Osteoblast (primary cell): ENCODE measurements at regions not wholly inside any gene's neighbourhood (a gene's known extent, or its start where the extent isn't known, plus 50 kb on each side); places are given as distances from the start of the nearest gene placed in this dataset.

Source experiments
- DNase-seq: peaks from one replicate; pipeline ENCODE4 v3.0.0; 2011; ENCODE audit warnings: low spot score, mixed read lengths; ENCODE audit not compliant: insufficient read length; ENCODE audit errors: missing footprints
- H2AFZ ChIP-seq: 2 replicates; pipeline ENCODE4 v1.6.0; 2011; ENCODE audit warnings: mild to moderate bottlenecking, low read length
- H3K27ac ChIP-seq: 2 replicates; pipeline ENCODE4 v1.5.1; 2011; ENCODE audit warnings: mild to moderate bottlenecking, low read depth, low read length, moderate library complexity
- H3K27me3 ChIP-seq: 2 replicates; pipeline ENCODE4 v1.6.0; 2012; ENCODE audit warnings: mild to moderate bottlenecking, control low read depth, inconsistent platforms, low read length, moderate library complexity; ENCODE audit not compliant: insufficient read depth
- H3K36me3 ChIP-seq: 2 replicates; pipeline ENCODE4 v1.5.1; 2011; ENCODE audit warnings: mild to moderate bottlenecking, low read length, control low read depth, moderate library complexity; ENCODE audit not compliant: insufficient read depth
- H3K4me1 ChIP-seq: 2 replicates; pipeline ENCODE4 v1.5.1; 2011; ENCODE audit warnings: mild to moderate bottlenecking, low read length, control low read depth, moderate library complexity; ENCODE audit not compliant: insufficient read depth
- H3K4me2 ChIP-seq: 2 replicates; pipeline ENCODE4 v1.6.0; 2011; ENCODE audit warnings: mild to moderate bottlenecking, low read length; ENCODE audit not compliant: insufficient read depth
- H3K4me3 ChIP-seq: fragments of 200-600 bp; sonication (generic); 3 replicates; pipeline ENCODE4 v1.5.1; 2012; ENCODE audit warnings: mild to moderate bottlenecking, low read length, inconsistent platforms; ENCODE audit not compliant: insufficient read depth
- H3K79me2 ChIP-seq: 2 replicates; pipeline ENCODE4 v1.6.0; 2012; ENCODE audit warnings: mild to moderate bottlenecking, low read length, control low read depth, inconsistent platforms; ENCODE audit not compliant: insufficient read depth
- H3K9me3 ChIP-seq: 2 replicates; pipeline ENCODE4 v1.5.1; 2011; ENCODE audit warnings: low read depth, low read length, control low read depth
- H4K20me1 ChIP-seq: 2 replicates; pipeline ENCODE4 v1.6.0; 2012; ENCODE audit warnings: mild to moderate bottlenecking, low read length, control low read depth; ENCODE audit not compliant: insufficient read depth
- CTCF ChIP-seq: IDR thresholded peaks from 2 replicates; pipeline ENCODE4 v1.5.1; 2011; ENCODE audit warnings: mild to moderate bottlenecking, low read depth, low read length, moderate library complexity; ENCODE audit errors: extremely low read depth

- Histone ChIP-seq H3K4me1 (peaks cover 4% of the 10 kb centered on the region), H3K79me2 (no peaks in the 10 kb centered on the region), H3K9me3 (no peaks in the 10 kb centered on the region), H3K27me3 (no peaks in the 10 kb centered on the region), H3K4me3 (no peak overlapping the region), H4K20me1 (no peaks in the 10 kb centered on the region), H3K27ac (no peak overlapping the region), H2AFZ (no peak overlapping the region), H3K36me3 (no peaks in the 10 kb centered on the region), H3K4me2 (no peak overlapping the region)
- TF ChIP-seq CTCF = no peak
- no peak for DNase-seq
Observed at GRCh38 chr5:155983954-155984353, 343.0 kb upstream of the SGCD start.

- Histone ChIP-seq H3K79me2 (no peaks in the 10 kb centered on the region), H2AFZ (peak overlapping the region; percentile 1), H3K4me3 (no peak overlapping the region), H4K20me1 (no peaks in the 10 kb centered on the region), H3K9me3 (no peaks in the 10 kb centered on the region), H3K36me3 (no peaks in the 10 kb centered on the region), H3K27me3 (no peaks in the 10 kb centered on the region), H3K4me1 (peaks cover 4% of the 10 kb centered on the region), H3K4me2 (no peak overlapping the region), H3K27ac (no peak overlapping the region)
- DNase-seq = no peak
- no peak for TF ChIP-seq CTCF
Observed at GRCh38 chr5:155987265-155987810, 339.6 kb upstream of the SGCD start.

GRCh38 chr5:155989879-155990278 is 337.1 kb upstream of the SGCD start:
- DNase-seq = no peak

GRCh38 chr5:155996123-155996522 is 330.8 kb upstream of the SGCD start:
- no peak overlapping the region for H3K4me3 ChIP-seq
- no peaks in the 10 kb centered on the region for H3K79me2 ChIP-seq
- DNase-seq = no peak
- no peaks in the 10 kb centered on the region for H3K27me3 ChIP-seq
- H4K20me1 ChIP-seq = no peaks in the 10 kb centered on the region
- TF ChIP-seq CTCF = no peak
- H2AFZ ChIP-seq = no peak overlapping the region
- no peak overlapping the region for H3K27ac ChIP-seq
- no peaks in the 10 kb centered on the region for H3K4me1 ChIP-seq
- no peak overlapping the region for H3K4me2 ChIP-seq
- H3K36me3 ChIP-seq = no peaks in the 10 kb centered on the region
- H3K9me3 ChIP-seq = no peaks in the 10 kb centered on the region

More at GRCh38 chr5:155989879-155990278, 337.1 kb upstream of the SGCD start:
- Histone ChIP-seq H3K79me2 (no peaks in the 10 kb centered on the region), H3K27ac (no peak overlapping the region), H3K4me3 (no peak overlapping the region), H4K20me1 (no peaks in the 10 kb centered on the region), H3K9me3 (no peaks in the 10 kb centered on the region), H2AFZ (no peak overlapping the region), H3K4me1 (no peaks in the 10 kb centered on the region), H3K4me2 (no peak overlapping the region), H3K36me3 (no peaks in the 10 kb centered on the region), H3K27me3 (no peaks in the 10 kb centered on the region)
- TF ChIP-seq CTCF = no peak
